K562 (cell line): ENCODE measurements at regions not wholly inside any gene's neighbourhood (a gene's known extent, or its start where the extent isn't known, plus 50 kb on each side); places are given as distances from the start of the nearest gene placed in this dataset.

ENCODE experiments used
- ATAC-seq: fragments of 200-7000 bp; cut with Tn5 transposase; 3 replicates; pipeline ENCODE4 v1.9.1; 2020; ENCODE audit warnings: moderate library complexity
- BruUV-seq: library from RNA; stranded (reverse); fragments of 400-500 nt; replicated peaks from 2 replicates; lab custom pipeline; 2021; lab: Mats Ljungman, UMichigan
- CTCF ChIA-PET: fragments of 300-600 bp; formaldehyde crosslinking; extraction: SDS; loops from one replicate; lab custom pipeline; 2021; ENCODE audit warnings: low intra/inter-chr PET ratio; lab: Yijun Ruan, JAX
- POLR2A ChIA-PET: fragments of 300-600, 350-650 bp; sonication (Branson Sonifier 250); formaldehyde crosslinking; extraction: SDS; loops from one replicate; lab custom pipeline; 2021; ENCODE audit warnings: antibody characterized with exemption, inconsistent platforms; lab: Yijun Ruan, JAX
- DNase-seq, 4 experiments: peaks; one replicate each; pipeline versions ENCODE4 v3.0.0 to v3.0.0-alpha.2; 2011 to 2018; ENCODE audit warnings: low spot score in 3 of 4, mixed read lengths in 3 of 4; ENCODE audit errors: extremely low read depth in 1 of 4
- FAIRE-seq: peaks from 2 replicates; lab custom pipeline; 2011; peaks lifted over from hg19 to GRCh38; lab: Jason Lieb, UNC
- H2AFZ ChIP-seq: 2 replicates; pipeline ENCODE4 v1.6.0; 2011; ENCODE audit warnings: low read depth, low read length, control low read depth, inconsistent platforms
- H3K27ac ChIP-seq: fragments of 200-600 bp; 3 replicates; pipeline ENCODE4 v1.8.0; 2011; ENCODE audit warnings: low read depth, mild to moderate bottlenecking, control low read depth, inconsistent platforms, low read length, moderate library complexity, mixed read lengths; ENCODE audit errors: extremely low read depth
- H3K27me3 ChIP-seq, 2 experiments: fragments of 300-600 bp in 1 of 2; 2 replicates in 1 of 2; 3 replicates in 1 of 2; pipeline versions ENCODE4 v1.6.0 to v1.8.0; 2011; ENCODE audit warnings: inconsistent platforms in 2 of 2, low read length in 2 of 2, mild to moderate bottlenecking in 1 of 2, mixed read lengths in 1 of 2, moderate library complexity in 1 of 2; ENCODE audit not compliant: control insufficient read depth in 2 of 2, insufficient read depth in 2 of 2
- H3K36me3 ChIP-seq: fragments of 300-600 bp; 3 replicates; pipeline ENCODE4 v1.8.0; 2011; ENCODE audit warnings: mild to moderate bottlenecking, low read length, inconsistent platforms; ENCODE audit not compliant: control insufficient read depth, insufficient read depth
- H3K4me1 ChIP-seq, 2 experiments: fragments of 200-600 bp in 1 of 2; replicated peaks in 1 of 2; 2 replicates in 1 of 2; 3 replicates in 1 of 2; pipeline versions ENCODE4 v1.5.1 to v1.8.0; 2011; ENCODE audit warnings: inconsistent platforms in 2 of 2, low read length in 2 of 2, mild to moderate bottlenecking in 1 of 2, mixed read lengths in 1 of 2, moderate library complexity in 1 of 2; ENCODE audit not compliant: control insufficient read depth in 2 of 2, insufficient read depth in 2 of 2
- H3K4me2 ChIP-seq: 2 replicates; pipeline ENCODE4 v1.6.1; 2011; ENCODE audit warnings: low read length, control low read depth, inconsistent platforms, mixed read lengths; ENCODE audit not compliant: insufficient read depth
- H3K4me3 ChIP-seq: fragments of 200-600 bp; sonication (generic), shearing (Covaris generic); 2 replicates; pipeline ENCODE4 v1.5.1; 2016; ENCODE audit warnings: control low read depth, inconsistent platforms
- H3K79me2 ChIP-seq: fragments of 200-600 bp; 3 replicates; pipeline ENCODE4 v1.8.0; 2011; ENCODE audit warnings: low read length, inconsistent platforms; ENCODE audit not compliant: control insufficient read depth, insufficient read depth
- H3K9ac ChIP-seq, 2 experiments: 2 replicates each; pipeline versions ENCODE4 v1.6.0 to v1.6.1; 2011; ENCODE audit warnings: low read depth in 2 of 2, low read length in 2 of 2, control low read depth in 1 of 2, inconsistent platforms in 1 of 2, mild to moderate bottlenecking in 1 of 2, mixed read lengths in 1 of 2; ENCODE audit not compliant: insufficient read depth in 1 of 2
- H3K9me1 ChIP-seq: one replicate; pipeline ENCODE4 v1.6.0; 2011; ENCODE audit warnings: inconsistent platforms, mild to moderate bottlenecking, low read length, moderate library complexity; ENCODE audit not compliant: control insufficient read depth, insufficient read depth
- H3K9me3 ChIP-seq: replicated peaks from 2 replicates; pipeline ENCODE4 v1.5.1; 2011; ENCODE audit warnings: low read depth, low read length, inconsistent platforms; ENCODE audit not compliant: control insufficient read depth, insufficient read depth
- H4K20me1 ChIP-seq: replicated peaks from 2 replicates; pipeline ENCODE4 v1.6.1; 2011; ENCODE audit warnings: low read length, inconsistent platforms, mixed read lengths; ENCODE audit not compliant: control insufficient read depth, insufficient read depth
- CCNT2 ChIP-seq: IDR thresholded peaks from 2 replicates; pipeline ENCODE4 v1.6.1; 2011; ENCODE audit warnings: borderline replicate concordance, low read depth, mild to moderate bottlenecking, moderate library complexity, mixed read lengths, low read length; ENCODE audit not compliant: insufficient read length; ENCODE audit errors: extremely low read depth
- JUNB ChIP-seq: fragments of 450-650 bp; formaldehyde crosslinking; conservative IDR thresholded peaks from 2 replicates; pipeline ENCODE4 v1.4.0; 2020; ENCODE audit warnings: mild to moderate bottlenecking
- LCOR ChIP-seq: sonication (generic); formaldehyde crosslinking; IDR thresholded peaks from 2 replicates; pipeline ENCODE4 v1.8.0; 2022; ENCODE audit warnings: mild to moderate bottlenecking, missing genetic modification reagents
- SAFB2 ChIP-seq: fragments of 200-400 bp; formaldehyde crosslinking; IDR thresholded peaks from 2 replicates; pipeline ENCODE4 v1.6.1; 2018; ENCODE audit warnings: borderline replicate concordance, low read length, low read depth, moderate library complexity; ENCODE audit not compliant: severe bottlenecking
- SMAD3 ChIP-seq: fragments of 450-650 bp; formaldehyde crosslinking; conservative IDR thresholded peaks from 2 replicates; pipeline ENCODE4 v1.4.0; 2020; ENCODE audit warnings: mild to moderate bottlenecking
- SMC3 ChIP-seq: conservative IDR thresholded peaks from 2 replicates; pipeline ENCODE4 v1.6.1; 2011; ENCODE audit warnings: low read depth, low read length, improper control_type of control experiment; ENCODE audit not compliant: insufficient read depth
- STAG1 ChIP-seq: sonication (generic); formaldehyde crosslinking; IDR thresholded peaks from 2 replicates; pipeline ENCODE4 v1.5.0; 2020; ENCODE audit warnings: missing genetic modification reagents, borderline replicate concordance
- STAT5A ChIP-seq: IDR thresholded peaks from 2 replicates; pipeline ENCODE4 v1.6.1; 2012; ENCODE audit warnings: low read length, inconsistent platforms, borderline replicate concordance
- TCF7L2 ChIP-seq: fragments of 150-350 bp; IDR thresholded peaks from 2 replicates; pipeline ENCODE4 v1.6.1; 2016; ENCODE audit warnings: low read depth, mild to moderate bottlenecking, low read length, moderate library complexity
- ZNF316 ChIP-seq: fragments of 450-650 bp; IDR thresholded peaks from 2 replicates; pipeline ENCODE4 v1.6.1; 2016
- ZNF830 ChIP-seq: fragments of 250-450 bp; sonication (Bioruptor Pico); IDR thresholded peaks from 2 replicates; pipeline ENCODE4 v1.5.0; 2021; ENCODE audit warnings: mild to moderate bottlenecking
- WGBS: fragments of 100-300 bp; shearing (Covaris generic); methylation state at CpG from one replicate; pipeline ENCODE4 v1.1.6; 2016; ENCODE audit warnings: low coverage, mixed read lengths; ENCODE audit not compliant: insufficient coverage; ENCODE audit errors: missing lambda C conversion rate; 5-methylcytosine and 5-hydroxymethylcytosine counted together
- in situ Hi-C: fragments of 300-500 bp; cut with MboI; formaldehyde crosslinking; loops from 4 replicates; pipeline ENCODE4 v1.15.0; 2018; ENCODE audit warnings: inconsistent platforms, mixed read lengths
- intact Hi-C: fragments of 100-400 bp; cut with micrococcal nuclease; formaldehyde crosslinking; loops from 2 replicates; pipeline ENCODE4 v1.14.2; 2022

GRCh38 chr10:127815147-127815546 lies 77.6 kb downstream of the CLRN3 start (continued):
- TF ChIP-seq CCNT2 (no peak), SMAD3 (CRISPR knock-in tag) (no peak), SAFB2 (no peak), STAG1 (CRISPR knock-in tag) (no peak), ZNF316 (no peak), SMC3 (no peak), ZNF830 (no peak), LCOR (CRISPR knock-in tag) (no peak)

GRCh38 chr10:127824826-127825225 lies 67.9 kb downstream of the CLRN3 start:
- in situ Hi-C loops (no loop called here), intact Hi-C loops (no loop called here)
- POLR2A ChIA-PET: no interaction called here
- Histone ChIP-seq H2AFZ (no peak overlapping the region), H3K9ac (no peak overlapping the region), H3K9me3 (no peaks in the 10 kb centered on the region), H3K4me2 (no peak overlapping the region), H3K79me2 (no peaks in the 10 kb centered on the region), H3K9me1 (no peaks in the 10 kb centered on the region), H4K20me1 (no peaks in the 10 kb centered on the region), H3K36me3 (no peaks in the 10 kb centered on the region), H3K27ac (no peak overlapping the region), H3K4me1 (no peaks in the 10 kb centered on the region), H3K4me3 (no peak overlapping the region), H3K27me3 (no peaks in the 10 kb centered on the region)
- ATAC-seq (no peak), DNase-seq (no peak)
- BruUV-seq: no TSS peak
- WGBS: 0% methylated on average over 2 of the region's 2 CpGs
- CTCF ChIA-PET: no interaction called here
- TF ChIP-seq JUNB (CRISPR knock-in tag): no peak
- TF ChIP-seq STAT5A: no peak
- TF ChIP-seq TCF7L2: no peak
- TF ChIP-seq, all 486 proteins: peak for 0
- FAIRE-seq: no peak
